ENCODE measurements at regions not wholly inside any gene's neighbourhood (a gene's known extent, or its start where the extent isn't known, plus 50 kb on each side); places are given as distances from the start of the nearest gene placed in this dataset.

GRCh38 chr16:80337786-80338185, 203.0 kb upstream of the DYNLRB2 start:
- Histone ChIP-seq H4K20me1 (replicated peaks; ENCODE audit: control insufficient read depth, extremely low read depth, insufficient read depth, low read length) (no peaks in the 10 kb centered on the region), H3K4me1 (ENCODE audit: control insufficient read depth, extremely low read depth, insufficient read depth, low read length) (no peaks in the 10 kb centered on the region), H3K79me2 (ENCODE audit: control insufficient read depth, insufficient read depth, low read length) (no peaks in the 10 kb centered on the region), H3K27me3 (ENCODE audit: control insufficient read depth in 2 of 2, insufficient read depth in 2 of 2, low read length in 2 of 2) (no peaks in the 10 kb centered on the region), H3K36me3 (ENCODE audit: control insufficient read depth in 2 of 2, extremely low read depth in 1 of 2, insufficient read depth in 2 of 2, low read length in 2 of 2) (no peaks in the 10 kb centered on the region), H2AFZ (ENCODE audit: low read depth, low read length) (no peak overlapping the region), H3K9me1 (replicated peaks; ENCODE audit: control insufficient read depth, extremely low read depth, insufficient read depth, low read length) (no peaks in the 10 kb centered on the region), H3K27ac (ENCODE audit: insufficient read depth, low read depth, low read length) (no peak overlapping the region), H3K4me3 (replicated peaks in 1 of 3; ENCODE audit: insufficient read depth in 1 of 3, low read depth in 1 of 3, low read length in 3 of 3) (no peak overlapping the region), H3K4me2 (ENCODE audit: insufficient read depth, low read length) (no peak overlapping the region), H3K9me3 (replicated peaks; ENCODE audit: control insufficient read depth, insufficient read depth, low read length) (no peaks in the 10 kb centered on the region), H3K9ac (replicated peaks; ENCODE audit: extremely low read depth, insufficient read depth, low read length) (no peak overlapping the region)
- CTCF ChIA-PET, result no interaction called here
- DNase-seq (ENCODE audit: low read depth, low spot score) (no peak), FAIRE-seq (no peak)
- TF ChIP-seq FOS (IDR thresholded peaks at IDR 0.05; ENCODE audit: borderline replicate concordance, insufficient read depth, low read length) (no peak), JUN (IDR thresholded peaks at IDR 0.05; ENCODE audit: borderline replicate concordance, insufficient read depth, insufficient read length, low read depth) (no peak), MAX (IDR thresholded peaks at IDR 0.05; ENCODE audit: insufficient read depth, insufficient read length) (no peak), MYC (IDR thresholded peaks at IDR 0.05; ENCODE audit: low read depth, low read length) (no peak), EZH2 (IDR thresholded peaks at IDR 0.05; ENCODE audit: borderline replicate concordance, low read depth, low read length, severe bottlenecking) (no peak), GATA2 (IDR thresholded peaks at IDR 0.05; ENCODE audit: insufficient read depth, insufficient read length, low read depth, low read length) (no peak), POLR2AphosphoS5 (IDR thresholded peaks at IDR 0.05; ENCODE audit: insufficient read depth, low read depth, low read length) (no peak)
- dilution Hi-C loops (cut with MboI; ENCODE audit: extremely low pct_ligation_motif_present, low sequenced_read_pairs) (no loop called here), intact Hi-C loops (cut with micrococcal nuclease) (no loop called here)
- no TSS peak for BruUV-seq (replicated peaks)
- POLR2A ChIA-PET, result no interaction called here

GRCh38 chr16:80330803-80331202, 210.0 kb upstream of the DYNLRB2 start:
- H3K9me3 ChIP-seq (replicated peaks; ENCODE audit: control insufficient read depth, insufficient read depth, low read length), result no peaks in the 10 kb centered on the region
- intact Hi-C loops (cut with micrococcal nuclease), result no loop called here
- BruUV-seq (replicated peaks), result no TSS peak
- H3K36me3 ChIP-seq (ENCODE audit: control insufficient read depth in 2 of 2, extremely low read depth in 1 of 2, insufficient read depth in 2 of 2, low read length in 2 of 2), result no peaks in the 10 kb centered on the region
- no peaks in the 10 kb centered on the region for H3K9me1 ChIP-seq (replicated peaks; ENCODE audit: control insufficient read depth, extremely low read depth, insufficient read depth, low read length)
- H3K4me1 ChIP-seq (ENCODE audit: control insufficient read depth, extremely low read depth, insufficient read depth, low read length), result no peaks in the 10 kb centered on the region
- POLR2A ChIA-PET, result no interaction called here
- dilution Hi-C loops (cut with MboI; ENCODE audit: extremely low pct_ligation_motif_present, low sequenced_read_pairs), result no loop called here
- TF ChIP-seq POLR2AphosphoS5 (IDR thresholded peaks at IDR 0.05; ENCODE audit: insufficient read depth, low read depth, low read length), result no peak
- no peak for TF ChIP-seq MAX (IDR thresholded peaks at IDR 0.05; ENCODE audit: insufficient read depth, insufficient read length)
- TF ChIP-seq GATA2 (IDR thresholded peaks at IDR 0.05; ENCODE audit: insufficient read depth, insufficient read length, low read depth, low read length), result no peak
- TF ChIP-seq, protein P1, sequence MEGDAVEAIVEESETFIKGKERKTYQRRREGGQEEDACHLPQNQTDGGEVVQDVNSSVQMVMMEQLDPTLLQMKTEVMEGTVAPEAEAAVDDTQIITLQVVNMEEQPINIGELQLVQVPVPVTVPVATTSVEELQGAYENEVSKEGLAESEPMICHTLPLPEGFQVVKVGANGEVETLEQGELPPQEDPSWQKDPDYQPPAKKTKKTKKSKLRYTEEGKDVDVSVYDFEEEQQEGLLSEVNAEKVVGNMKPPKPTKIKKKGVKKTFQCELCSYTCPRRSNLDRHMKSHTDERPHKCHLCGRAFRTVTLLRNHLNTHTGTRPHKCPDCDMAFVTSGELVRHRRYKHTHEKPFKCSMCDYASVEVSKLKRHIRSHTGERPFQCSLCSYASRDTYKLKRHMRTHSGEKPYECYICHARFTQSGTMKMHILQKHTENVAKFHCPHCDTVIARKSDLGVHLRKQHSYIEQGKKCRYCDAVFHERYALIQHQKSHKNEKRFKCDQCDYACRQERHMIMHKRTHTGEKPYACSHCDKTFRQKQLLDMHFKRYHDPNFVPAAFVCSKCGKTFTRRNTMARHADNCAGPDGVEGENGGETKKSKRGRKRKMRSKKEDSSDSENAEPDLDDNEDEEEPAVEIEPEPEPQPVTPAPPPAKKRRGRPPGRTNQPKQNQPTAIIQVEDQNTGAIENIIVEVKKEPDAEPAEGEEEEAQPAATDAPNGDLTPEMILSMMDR (IDR thresholded peaks at IDR 0.05; ENCODE audit: extremely low read depth in 1 of 2, insufficient read depth in 1 of 2, low read depth in 1 of 2, low read length in 2 of 2), result no peak
- TF ChIP-seq JUN (IDR thresholded peaks at IDR 0.05; ENCODE audit: borderline replicate concordance, insufficient read depth, insufficient read length, low read depth), result no peak
- H3K79me2 ChIP-seq (ENCODE audit: control insufficient read depth, insufficient read depth, low read length), result no peaks in the 10 kb centered on the region
- H2AFZ ChIP-seq (ENCODE audit: low read depth, low read length), result no peak overlapping the region
- H4K20me1 ChIP-seq (replicated peaks; ENCODE audit: control insufficient read depth, extremely low read depth, insufficient read depth, low read length), result no peaks in the 10 kb centered on the region
- CTCF ChIA-PET, result interaction anchor here (1.4 kb wide), 1 partner anchor 12 kb away, joined by 3 read pairs; no protein-coding TSS in a partner anchor
- H3K4me2 ChIP-seq (ENCODE audit: insufficient read depth, low read length), result no peak overlapping the region
- FAIRE-seq (no peak), DNase-seq (ENCODE audit: low read depth, low spot score) (no peak)
- H3K4me3 ChIP-seq (replicated peaks in 1 of 3; ENCODE audit: insufficient read depth in 1 of 3, low read depth in 1 of 3, low read length in 3 of 3), result no peak overlapping the region
- H3K9ac ChIP-seq (replicated peaks; ENCODE audit: extremely low read depth, insufficient read depth, low read length), result no peak overlapping the region
- H3K27ac ChIP-seq (ENCODE audit: insufficient read depth, low read depth, low read length), result no peak overlapping the region
- H3K27me3 ChIP-seq (ENCODE audit: control insufficient read depth in 2 of 2, insufficient read depth in 2 of 2, low read length in 2 of 2), result no peaks in the 10 kb centered on the region

Data from endothelial cell of umbilical vein (primary cell).